HG03135 (cell line): ENCODE measurements at regions not wholly inside any gene's neighbourhood (a gene's known extent, or its start where the extent isn't known, plus 50 kb on each side); places are given as distances from the start of the nearest gene placed in this dataset.

Experiments
- ATAC-seq: cut with Tn5 transposase; IDR thresholded peaks from one replicate; pipeline ENCODE4 v1.9.1; 2021; ENCODE audit warnings: mild to moderate bottlenecking, moderate library complexity; ENCODE audit not compliant: unreplicated experiment

GRCh38 chr6:152904678-152905077 lies 78.2 kb downstream of the FBXO5 start:
- no peak for ATAC-seq

- no peak for ATAC-seq
Measured at GRCh38 chr6:152905551-152906299, 77.1 kb downstream of the FBXO5 start.

GRCh38 chr6:152909241-152909640 lies 73.6 kb downstream of the FBXO5 start:
- ATAC-seq: no peak

- ATAC-seq: no peak
Measured at GRCh38 chr6:152916035-152916434, 66.8 kb downstream of the FBXO5 start.

GRCh38 chr6:152918991-152919390 lies 63.9 kb downstream of the FBXO5 start:
- ATAC-seq: no peak

GRCh38 chr6:152920016-152920415 lies 62.8 kb downstream of the FBXO5 start:
- ATAC-seq: no peak
